ENCODE measurements at regions not wholly inside any gene's neighbourhood (a gene's known extent, or its start where the extent isn't known, plus 50 kb on each side); places are given as distances from the start of the nearest gene placed in this dataset.

DNA sequence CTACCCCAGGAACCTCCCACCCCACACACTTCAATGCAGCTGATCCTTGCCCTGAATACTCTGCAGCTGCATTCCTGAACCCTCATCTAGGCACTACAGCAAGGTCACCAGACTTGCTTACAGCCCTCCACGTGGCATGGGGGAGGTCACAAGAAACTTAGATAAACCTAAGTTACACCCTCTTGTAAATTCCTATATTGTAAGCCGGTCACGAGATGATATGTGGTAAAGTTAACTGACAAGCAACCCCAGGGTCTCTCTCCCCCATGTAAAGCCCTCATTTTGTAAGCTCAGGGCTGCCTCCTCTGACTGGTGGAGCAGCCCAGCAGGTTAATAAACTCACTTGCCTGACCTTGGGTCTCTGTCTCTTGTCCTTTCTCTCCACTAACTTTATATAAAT lies 570.7 kb downstream of the PCDH7 start:
- H3K27ac ChIP-seq (ENCODE audit: low read depth, low read length, poor library complexity, severe bottlenecking) = peak overlapping the region; percentile 74
- H3K9me3 ChIP-seq (ENCODE audit: low read length) = no peaks in the 10 kb centered on the region
- no peaks in the 10 kb centered on the region for H3K36me3 ChIP-seq (ENCODE audit: insufficient read depth, low read length)
- H3K4me3 ChIP-seq (ENCODE audit: low read depth, low read length, poor library complexity, severe bottlenecking) = no peak overlapping the region
- H3K4me2 ChIP-seq (ENCODE audit: low read length) = 0 out of 2 replicates have a peak overlapping the region, but pooled peaks have one; percentile 29
- H3K9ac ChIP-seq (ENCODE audit: low read length) = no peak overlapping the region
- TF ChIP-seq, protein P1, sequence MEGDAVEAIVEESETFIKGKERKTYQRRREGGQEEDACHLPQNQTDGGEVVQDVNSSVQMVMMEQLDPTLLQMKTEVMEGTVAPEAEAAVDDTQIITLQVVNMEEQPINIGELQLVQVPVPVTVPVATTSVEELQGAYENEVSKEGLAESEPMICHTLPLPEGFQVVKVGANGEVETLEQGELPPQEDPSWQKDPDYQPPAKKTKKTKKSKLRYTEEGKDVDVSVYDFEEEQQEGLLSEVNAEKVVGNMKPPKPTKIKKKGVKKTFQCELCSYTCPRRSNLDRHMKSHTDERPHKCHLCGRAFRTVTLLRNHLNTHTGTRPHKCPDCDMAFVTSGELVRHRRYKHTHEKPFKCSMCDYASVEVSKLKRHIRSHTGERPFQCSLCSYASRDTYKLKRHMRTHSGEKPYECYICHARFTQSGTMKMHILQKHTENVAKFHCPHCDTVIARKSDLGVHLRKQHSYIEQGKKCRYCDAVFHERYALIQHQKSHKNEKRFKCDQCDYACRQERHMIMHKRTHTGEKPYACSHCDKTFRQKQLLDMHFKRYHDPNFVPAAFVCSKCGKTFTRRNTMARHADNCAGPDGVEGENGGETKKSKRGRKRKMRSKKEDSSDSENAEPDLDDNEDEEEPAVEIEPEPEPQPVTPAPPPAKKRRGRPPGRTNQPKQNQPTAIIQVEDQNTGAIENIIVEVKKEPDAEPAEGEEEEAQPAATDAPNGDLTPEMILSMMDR (IDR thresholded peaks at IDR 0.05; ENCODE audit: low read length) = no peak
- no peak for TF ChIP-seq EZH2 (IDR thresholded peaks at IDR 0.05; ENCODE audit: borderline replicate concordance, low read length)
- H3F3A ChIP-seq (ENCODE audit: insufficient read depth, low read length) = no peaks in the 10 kb centered on the region
- no peaks in the 10 kb centered on the region for H3K9me2 ChIP-seq (ENCODE audit: low read depth, low read length)
- H3K4me1 ChIP-seq (ENCODE audit: insufficient read depth, low read length, severe bottlenecking) = peaks cover 20% of the 10 kb centered on the region
- no peak overlapping the region for H2AFZ ChIP-seq (ENCODE audit: low read length)
- no peaks in the 10 kb centered on the region for H3K79me2 ChIP-seq (ENCODE audit: insufficient read depth, low read length)
- H3K27me3 ChIP-seq (ENCODE audit: insufficient read depth, low read length) = no peaks in the 10 kb centered on the region
- no peaks in the 10 kb centered on the region for H4K20me1 ChIP-seq (ENCODE audit: insufficient read depth, low read length)

DNA sequence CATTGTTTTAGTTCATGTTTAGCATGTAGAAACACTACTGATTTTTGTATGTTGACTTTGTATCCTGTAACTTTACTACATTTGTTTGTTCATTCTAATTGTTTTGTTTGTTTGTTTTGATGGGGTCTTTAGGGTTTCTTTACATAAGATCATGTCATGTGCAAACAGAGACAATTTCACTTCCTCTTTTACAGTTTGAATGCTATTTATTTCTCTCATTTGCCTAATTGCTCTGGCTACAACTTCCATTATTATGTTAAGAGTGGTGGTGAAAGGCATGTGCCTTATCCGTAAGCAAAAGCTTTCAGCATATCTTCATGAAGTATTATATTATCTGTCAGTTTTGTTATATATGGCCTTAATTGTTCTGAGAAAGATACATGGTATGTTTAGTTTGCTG lies 571.1 kb downstream of the PCDH7 start:
- TF ChIP-seq, protein P1 (IDR thresholded peaks at IDR 0.05; ENCODE audit: low read length) = no peak
- no peak for TF ChIP-seq EZH2 (IDR thresholded peaks at IDR 0.05; ENCODE audit: borderline replicate concordance, low read length)
- Histone ChIP-seq H3K4me2 (ENCODE audit: low read length) (peak overlapping the region; percentile 29; the same call in 1 of the 2 replicates), H2AFZ (ENCODE audit: low read length) (no peak overlapping the region), H3K4me1 (ENCODE audit: insufficient read depth, low read length, severe bottlenecking) (peaks cover 20% of the 10 kb centered on the region), H3K9me3 (ENCODE audit: low read length) (no peaks in the 10 kb centered on the region), H3K36me3 (ENCODE audit: insufficient read depth, low read length) (no peaks in the 10 kb centered on the region), H3K27ac (ENCODE audit: low read depth, low read length, poor library complexity, severe bottlenecking) (peak overlapping the region; percentile 74), H3K79me2 (ENCODE audit: insufficient read depth, low read length) (no peaks in the 10 kb centered on the region), H4K20me1 (ENCODE audit: insufficient read depth, low read length) (no peaks in the 10 kb centered on the region), H3K27me3 (ENCODE audit: insufficient read depth, low read length) (no peaks in the 10 kb centered on the region), H3K4me3 (ENCODE audit: low read depth, low read length, poor library complexity, severe bottlenecking) (no peak overlapping the region), H3F3A (ENCODE audit: insufficient read depth, low read length) (no peaks in the 10 kb centered on the region), H3K9me2 (ENCODE audit: low read depth, low read length) (no peaks in the 10 kb centered on the region), H3K9ac (ENCODE audit: low read length) (no peak overlapping the region)

DNA sequence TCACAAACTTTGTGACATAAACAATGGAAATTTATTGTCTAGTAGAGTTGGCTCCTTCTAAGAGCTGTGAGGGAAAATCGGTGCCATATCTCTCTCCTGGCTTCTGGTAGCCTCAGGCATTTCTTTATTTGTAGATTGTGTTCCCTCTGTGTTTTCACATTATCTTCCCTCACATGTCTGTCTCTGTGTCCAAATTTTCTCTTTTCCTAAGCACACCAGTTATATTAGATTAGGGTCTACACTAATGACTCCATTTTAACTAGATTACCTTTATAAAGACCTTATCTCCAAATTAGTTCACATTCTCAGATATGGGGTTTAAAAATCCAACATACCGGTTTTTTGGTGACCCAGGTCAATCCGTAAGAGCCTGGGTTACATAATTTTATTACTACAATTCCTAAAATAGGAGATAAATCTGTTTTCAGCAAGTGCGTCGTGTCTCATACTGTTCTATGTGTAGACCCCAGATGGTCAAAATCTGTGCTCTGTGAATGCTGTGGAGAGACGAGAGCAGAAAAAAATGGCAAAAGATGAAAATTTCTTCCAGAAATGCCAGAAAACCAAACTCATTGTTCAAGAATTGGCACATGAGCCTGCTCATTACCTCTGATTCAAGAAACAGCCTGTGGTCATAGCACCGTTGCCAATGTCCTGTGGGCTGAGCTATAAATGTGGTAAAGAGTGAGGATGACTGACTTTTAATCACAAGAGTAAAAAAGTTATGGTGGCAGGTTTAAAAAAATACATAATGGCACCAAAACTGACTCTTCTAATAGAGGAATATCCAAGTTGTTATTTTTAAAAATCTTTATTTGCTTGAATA lies 574.7 kb downstream of the PCDH7 start:
- Histone ChIP-seq H3F3A (ENCODE audit: insufficient read depth, low read length) (no peaks in the 10 kb centered on the region), H3K4me3 (ENCODE audit: low read depth, low read length, poor library complexity, severe bottlenecking) (no peak overlapping the region), H3K9me2 (ENCODE audit: low read depth, low read length) (no peaks in the 10 kb centered on the region), H2AFZ (ENCODE audit: low read length) (no peak overlapping the region), H3K9me3 (ENCODE audit: low read length) (no peaks in the 10 kb centered on the region), H3K27me3 (ENCODE audit: insufficient read depth, low read length) (no peaks in the 10 kb centered on the region), H3K27ac (ENCODE audit: low read depth, low read length, poor library complexity, severe bottlenecking) (no peak overlapping the region), H4K20me1 (ENCODE audit: insufficient read depth, low read length) (no peaks in the 10 kb centered on the region), H3K4me2 (ENCODE audit: low read length) (no peak overlapping the region), H3K36me3 (ENCODE audit: insufficient read depth, low read length) (no peaks in the 10 kb centered on the region), H3K9ac (ENCODE audit: low read length) (no peak overlapping the region), H3K4me1 (ENCODE audit: insufficient read depth, low read length, severe bottlenecking) (peaks cover 20% of the 10 kb centered on the region), H3K79me2 (ENCODE audit: insufficient read depth, low read length) (no peaks in the 10 kb centered on the region)
- TF ChIP-seq, protein P1 (IDR thresholded peaks at IDR 0.05; ENCODE audit: low read length) = no peak
- TF ChIP-seq EZH2 (IDR thresholded peaks at IDR 0.05; ENCODE audit: borderline replicate concordance, low read length) = no peak

Data from OCI-LY1 (cell line).